ENCODE measurements at regions not wholly inside any gene's neighbourhood (a gene's known extent, or its start where the extent isn't known, plus 50 kb on each side); places are given as distances from the start of the nearest gene placed in this dataset.

- Histone ChIP-seq H3K27ac (ENCODE audit: insufficient read depth in 1 of 2, low read depth in 1 of 2, low read length in 2 of 2, poor library complexity in 1 of 2, severe bottlenecking in 2 of 2) (no peak overlapping the region), H3K4me3 (ENCODE audit: control insufficient read depth in 1 of 7, extremely low read depth in 1 of 7, insufficient read depth in 4 of 7, low read depth in 2 of 7, low read length in 6 of 7) (no peak overlapping the region), H3K36me3 (ENCODE audit: control insufficient read depth in 4 of 4, insufficient read depth in 4 of 4, low read length in 3 of 4) (no peaks in the 10 kb centered on the region), H3K4me1 (ENCODE audit: control extremely low read depth in 1 of 4, control insufficient read depth in 4 of 4, insufficient read depth in 4 of 4, low read length in 3 of 4) (no peaks in the 10 kb centered on the region), H3K27me3 (replicated peaks in 2 of 5; ENCODE audit: control insufficient read depth in 4 of 5, insufficient read depth in 5 of 5, low read length in 4 of 5) (no peaks in the 10 kb centered on the region), H3K9me3 (ENCODE audit: control extremely low read depth in 1 of 5, control insufficient read depth in 4 of 5, insufficient read depth in 2 of 5, low read depth in 1 of 5, low read length in 4 of 5) (no peaks in the 10 kb centered on the region)
- peak in 2 of 3 donors; percentile 33 to 36 for DNase-seq
- CTCF ChIA-PET: no interaction called here
- 34% methylated on average over 3 of the region's 5 CpGs for WGBS (ENCODE audit: insufficient coverage)
- POLR2A ChIA-PET: no interaction called here
These were observed 498.2 kb upstream of the BRINP3 start for GRCh38 chr1:190975827-190976226.

- no peaks in the 10 kb centered on the region for H3K4me1 ChIP-seq (ENCODE audit: control extremely low read depth in 1 of 4, control insufficient read depth in 4 of 4, insufficient read depth in 4 of 4, low read length in 3 of 4)
- H3K4me3 ChIP-seq (ENCODE audit: control insufficient read depth in 1 of 7, extremely low read depth in 1 of 7, insufficient read depth in 4 of 7, low read depth in 2 of 7, low read length in 6 of 7): no peak overlapping the region
- 100% methylated on average over 1 of the region's 1 CpG for WGBS (ENCODE audit: insufficient coverage)
- H3K27ac ChIP-seq (ENCODE audit: insufficient read depth in 1 of 2, low read depth in 1 of 2, low read length in 2 of 2, poor library complexity in 1 of 2, severe bottlenecking in 2 of 2): no peak overlapping the region
- DNase-seq: no peak
- H3K9me3 ChIP-seq (ENCODE audit: control extremely low read depth in 1 of 5, control insufficient read depth in 4 of 5, insufficient read depth in 2 of 5, low read depth in 1 of 5, low read length in 4 of 5): no peaks in the 10 kb centered on the region
- H3K36me3 ChIP-seq (ENCODE audit: control insufficient read depth in 4 of 4, insufficient read depth in 4 of 4, low read length in 3 of 4): no peaks in the 10 kb centered on the region
- ChIA-PET CTCF (no interaction called here), POLR2A (interaction anchor here (0.6 kb wide), 1 partner anchor 122 kb away, joined by 3 read pairs; no protein-coding TSS in a partner anchor)
- no peaks in the 10 kb centered on the region for H3K27me3 ChIP-seq (replicated peaks in 2 of 5; ENCODE audit: control insufficient read depth in 4 of 5, insufficient read depth in 5 of 5, low read length in 4 of 5)
These were observed 525.1 kb upstream of the BRINP3 start for GRCh38 chr1:191002768-191003167.

DNA sequence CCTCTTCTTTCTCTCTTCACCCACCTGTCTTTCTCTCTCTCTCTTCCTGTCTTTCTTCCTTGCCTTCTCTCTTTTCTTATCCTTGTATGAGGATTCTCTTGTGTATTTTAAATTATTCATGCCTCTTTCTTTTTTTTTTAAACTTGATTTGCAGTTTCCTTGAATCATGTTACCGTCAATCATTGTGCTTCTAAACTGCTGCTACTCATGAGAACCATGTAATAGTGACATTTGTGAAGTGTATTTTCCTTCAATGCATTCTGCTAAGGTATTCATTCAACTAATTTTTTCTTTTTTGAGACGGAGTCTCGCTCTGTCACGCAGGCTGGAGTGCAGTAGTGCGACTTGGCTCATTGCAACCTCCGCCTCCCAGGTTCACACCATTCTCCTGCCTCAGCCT, 539.1 kb upstream of the BRINP3 start:
- ChIA-PET CTCF (no interaction called here), POLR2A (no interaction called here)
- WGBS (ENCODE audit: insufficient coverage): 96% methylated on average over 4 of the region's 6 CpGs
- Histone ChIP-seq H3K4me1 (ENCODE audit: control extremely low read depth in 1 of 4, control insufficient read depth in 4 of 4, insufficient read depth in 4 of 4, low read length in 3 of 4) (no peaks in the 10 kb centered on the region), H3K27ac (ENCODE audit: insufficient read depth in 1 of 2, low read depth in 1 of 2, low read length in 2 of 2, poor library complexity in 1 of 2, severe bottlenecking in 2 of 2) (no peak overlapping the region), H3K9me3 (ENCODE audit: control extremely low read depth in 1 of 5, control insufficient read depth in 4 of 5, insufficient read depth in 2 of 5, low read depth in 1 of 5, low read length in 4 of 5) (no peaks in the 10 kb centered on the region), H3K36me3 (ENCODE audit: control insufficient read depth in 4 of 4, insufficient read depth in 4 of 4, low read length in 3 of 4) (no peaks in the 10 kb centered on the region), H3K27me3 (replicated peaks in 2 of 5; ENCODE audit: control insufficient read depth in 4 of 5, insufficient read depth in 5 of 5, low read length in 4 of 5) (no peaks in the 10 kb centered on the region), H3K4me3 (ENCODE audit: control insufficient read depth in 1 of 7, extremely low read depth in 1 of 7, insufficient read depth in 4 of 7, low read depth in 2 of 7, low read length in 6 of 7) (no peak overlapping the region)
- no peak for DNase-seq

DNA sequence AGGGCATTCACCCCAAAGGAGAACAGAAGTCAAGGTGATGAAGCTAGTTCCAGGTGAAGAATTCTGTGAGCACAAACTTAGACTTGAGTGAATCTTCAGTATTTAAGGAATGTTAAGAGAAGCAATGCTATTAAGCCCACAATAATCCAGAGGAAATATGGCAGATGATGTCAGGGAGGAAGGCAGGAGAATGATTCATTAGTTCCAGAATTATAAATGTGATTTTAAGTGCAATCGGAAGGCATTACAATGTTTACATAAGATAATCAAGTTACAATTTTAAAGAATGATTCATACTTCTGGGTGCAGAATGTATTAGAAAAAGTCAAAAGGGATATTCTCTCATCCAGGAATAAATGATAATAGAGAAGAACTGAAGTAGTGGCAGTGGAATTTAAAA, 545.2 kb upstream of the BRINP3 start:
- no peak for DNase-seq
- Histone ChIP-seq H3K27ac (ENCODE audit: insufficient read depth in 1 of 2, low read depth in 1 of 2, low read length in 2 of 2, poor library complexity in 1 of 2, severe bottlenecking in 2 of 2) (no peak overlapping the region), H3K4me1 (ENCODE audit: control extremely low read depth in 1 of 4, control insufficient read depth in 4 of 4, insufficient read depth in 4 of 4, low read length in 3 of 4) (no peaks in the 10 kb centered on the region), H3K27me3 (replicated peaks in 2 of 5; ENCODE audit: control insufficient read depth in 4 of 5, insufficient read depth in 5 of 5, low read length in 4 of 5) (no peaks in the 10 kb centered on the region), H3K4me3 (ENCODE audit: control insufficient read depth in 1 of 7, extremely low read depth in 1 of 7, insufficient read depth in 4 of 7, low read depth in 2 of 7, low read length in 6 of 7) (no peak overlapping the region), H3K36me3 (ENCODE audit: control insufficient read depth in 4 of 4, insufficient read depth in 4 of 4, low read length in 3 of 4) (no peaks in the 10 kb centered on the region), H3K9me3 (ENCODE audit: control extremely low read depth in 1 of 5, control insufficient read depth in 4 of 5, insufficient read depth in 2 of 5, low read depth in 1 of 5, low read length in 4 of 5) (peaks cover 0 to 3% (median 0%) of the 10 kb centered on the region in 5 experiments)
- CTCF ChIA-PET: no interaction called here
- WGBS (ENCODE audit: insufficient coverage): no CpG with 5 or more reads among the region's 1 CpG
- POLR2A ChIA-PET: no interaction called here

DNA sequence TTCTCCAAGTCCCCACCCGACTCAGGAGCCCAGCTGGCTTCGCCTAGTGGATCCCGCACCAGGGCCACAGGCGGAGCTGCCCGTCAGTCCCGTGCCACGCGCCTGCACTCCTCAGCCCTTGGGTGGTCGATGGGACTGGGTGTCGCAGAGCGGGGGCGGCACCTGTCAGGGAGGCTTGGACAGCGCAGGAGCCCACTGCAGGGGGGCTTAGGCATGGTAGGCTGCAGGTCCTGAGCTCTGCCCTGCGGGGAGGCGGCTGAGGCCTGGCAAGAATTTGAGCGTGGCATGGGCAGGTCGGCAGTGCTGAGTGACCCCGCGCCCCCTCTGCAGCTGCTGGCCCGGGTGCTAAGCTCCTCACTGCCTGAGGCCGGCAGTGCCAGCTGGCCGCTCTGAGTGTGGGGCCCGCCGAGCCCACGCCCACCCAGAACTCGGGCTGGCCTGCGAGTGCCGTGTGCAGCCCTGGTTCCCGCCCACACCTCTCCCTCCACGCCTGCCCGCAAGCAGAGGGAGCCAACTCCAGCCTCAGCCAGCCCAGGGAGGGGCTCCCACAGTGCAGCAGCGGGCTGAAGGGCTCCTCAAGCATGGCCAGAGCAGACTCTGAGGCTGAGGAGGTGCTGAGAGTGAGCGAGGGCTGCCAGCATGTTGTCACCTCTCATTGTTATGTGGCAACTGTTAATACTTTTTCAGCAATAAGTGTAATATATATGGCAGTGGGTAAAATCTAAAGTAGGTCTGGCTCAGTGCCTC, 548.4 kb upstream of the BRINP3 start:
- no peaks in the 10 kb centered on the region for H3K27me3 ChIP-seq (replicated peaks in 2 of 5; ENCODE audit: control insufficient read depth in 4 of 5, insufficient read depth in 5 of 5, low read length in 4 of 5)
- WGBS (ENCODE audit: insufficient coverage): 92% methylated on average over 21 of the region's 33 CpGs
- no peak overlapping the region for H3K27ac ChIP-seq (ENCODE audit: insufficient read depth in 1 of 2, low read depth in 1 of 2, low read length in 2 of 2, poor library complexity in 1 of 2, severe bottlenecking in 2 of 2)
- no peak for DNase-seq
- ChIA-PET CTCF (no interaction called here), POLR2A (no interaction called here)
- no peak overlapping the region for H3K4me3 ChIP-seq (ENCODE audit: control insufficient read depth in 1 of 7, extremely low read depth in 1 of 7, insufficient read depth in 4 of 7, low read depth in 2 of 7, low read length in 6 of 7)
- no peaks in the 10 kb centered on the region for H3K4me1 ChIP-seq (ENCODE audit: control extremely low read depth in 1 of 4, control insufficient read depth in 4 of 4, insufficient read depth in 4 of 4, low read length in 3 of 4)
- no peaks in the 10 kb centered on the region for H3K36me3 ChIP-seq (ENCODE audit: control insufficient read depth in 4 of 4, insufficient read depth in 4 of 4, low read length in 3 of 4)
- peaks cover 0 to 3% (median 0%) of the 10 kb centered on the region in 5 experiments for H3K9me3 ChIP-seq (ENCODE audit: control extremely low read depth in 1 of 5, control insufficient read depth in 4 of 5, insufficient read depth in 2 of 5, low read depth in 1 of 5, low read length in 4 of 5)

DNA sequence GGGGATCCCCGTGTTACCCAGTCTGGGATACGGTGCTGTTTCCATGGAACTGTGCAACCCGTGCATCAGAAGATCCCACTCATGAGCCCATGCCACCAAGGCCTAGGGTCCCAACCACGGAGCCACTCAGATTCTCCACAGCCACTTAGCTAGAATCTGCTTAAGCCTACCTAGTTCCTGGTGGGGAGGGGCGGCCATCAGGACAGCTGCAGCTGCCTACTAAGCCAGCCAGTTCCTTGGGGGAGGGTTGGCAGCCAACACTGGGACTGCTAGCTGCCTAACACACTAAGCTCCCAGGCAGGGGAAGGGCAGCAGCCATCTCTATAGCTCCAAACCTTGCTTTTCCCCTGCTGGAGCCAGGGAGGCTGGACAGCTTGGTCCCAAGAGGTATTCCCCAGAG, 549.2 kb upstream of the BRINP3 start:
- H3K27ac ChIP-seq (ENCODE audit: insufficient read depth in 1 of 2, low read depth in 1 of 2, low read length in 2 of 2, poor library complexity in 1 of 2, severe bottlenecking in 2 of 2): no peak overlapping the region
- no peak for DNase-seq
- no peaks in the 10 kb centered on the region for H3K36me3 ChIP-seq (ENCODE audit: control insufficient read depth in 4 of 4, insufficient read depth in 4 of 4, low read length in 3 of 4)
- H3K27me3 ChIP-seq (replicated peaks in 2 of 5; ENCODE audit: control insufficient read depth in 4 of 5, insufficient read depth in 5 of 5, low read length in 4 of 5): no peaks in the 10 kb centered on the region
- ChIA-PET POLR2A (no interaction called here), CTCF (no interaction called here)
- H3K9me3 ChIP-seq (ENCODE audit: control extremely low read depth in 1 of 5, control insufficient read depth in 4 of 5, insufficient read depth in 2 of 5, low read depth in 1 of 5, low read length in 4 of 5): peaks cover 0 to 3% (median 0%) of the 10 kb centered on the region in 5 experiments
- WGBS (ENCODE audit: insufficient coverage): 83% methylated on average over 4 of the region's 5 CpGs
- H3K4me1 ChIP-seq (ENCODE audit: control extremely low read depth in 1 of 4, control insufficient read depth in 4 of 4, insufficient read depth in 4 of 4, low read length in 3 of 4): no peaks in the 10 kb centered on the region
- no peak overlapping the region for H3K4me3 ChIP-seq (ENCODE audit: control insufficient read depth in 1 of 7, extremely low read depth in 1 of 7, insufficient read depth in 4 of 7, low read depth in 2 of 7, low read length in 6 of 7)

- no peak overlapping the region for H3K4me3 ChIP-seq (ENCODE audit: control insufficient read depth in 1 of 7, extremely low read depth in 1 of 7, insufficient read depth in 4 of 7, low read depth in 2 of 7, low read length in 6 of 7)
- 95% methylated on average over 2 of the region's 2 CpGs for WGBS (ENCODE audit: insufficient coverage)
- CTCF ChIA-PET: interaction anchor here (0.6 kb wide), 1 partner anchor 1287 kb away, joined by 3 read pairs; no protein-coding TSS in a partner anchor
- DNase-seq: no peak
- no peaks in the 10 kb centered on the region for H3K27me3 ChIP-seq (replicated peaks in 2 of 5; ENCODE audit: control insufficient read depth in 4 of 5, insufficient read depth in 5 of 5, low read length in 4 of 5)
- no peaks in the 10 kb centered on the region for H3K9me3 ChIP-seq (ENCODE audit: control extremely low read depth in 1 of 5, control insufficient read depth in 4 of 5, insufficient read depth in 2 of 5, low read depth in 1 of 5, low read length in 4 of 5)
- no peak overlapping the region for H3K27ac ChIP-seq (ENCODE audit: insufficient read depth in 1 of 2, low read depth in 1 of 2, low read length in 2 of 2, poor library complexity in 1 of 2, severe bottlenecking in 2 of 2)
- H3K4me1 ChIP-seq (ENCODE audit: control extremely low read depth in 1 of 4, control insufficient read depth in 4 of 4, insufficient read depth in 4 of 4, low read length in 3 of 4): no peaks in the 10 kb centered on the region
- no peaks in the 10 kb centered on the region for H3K36me3 ChIP-seq (ENCODE audit: control insufficient read depth in 4 of 4, insufficient read depth in 4 of 4, low read length in 3 of 4)
- POLR2A ChIA-PET: no interaction called here
These were observed 556.5 kb upstream of the BRINP3 start for GRCh38 chr1:191034132-191034531.
